GM21423 (cell line): ENCODE measurements at regions not wholly inside any gene's neighbourhood (a gene's known extent, or its start where the extent isn't known, plus 50 kb on each side); places are given as distances from the start of the nearest gene placed in this dataset.

ENCODE experiments used
- ATAC-seq: cut with Tn5 transposase; IDR thresholded peaks from one replicate; pipeline ENCODE4 v1.9.1; 2021; ENCODE audit warnings: mild to moderate bottlenecking, moderate library complexity; ENCODE audit not compliant: unreplicated experiment

DNA sequence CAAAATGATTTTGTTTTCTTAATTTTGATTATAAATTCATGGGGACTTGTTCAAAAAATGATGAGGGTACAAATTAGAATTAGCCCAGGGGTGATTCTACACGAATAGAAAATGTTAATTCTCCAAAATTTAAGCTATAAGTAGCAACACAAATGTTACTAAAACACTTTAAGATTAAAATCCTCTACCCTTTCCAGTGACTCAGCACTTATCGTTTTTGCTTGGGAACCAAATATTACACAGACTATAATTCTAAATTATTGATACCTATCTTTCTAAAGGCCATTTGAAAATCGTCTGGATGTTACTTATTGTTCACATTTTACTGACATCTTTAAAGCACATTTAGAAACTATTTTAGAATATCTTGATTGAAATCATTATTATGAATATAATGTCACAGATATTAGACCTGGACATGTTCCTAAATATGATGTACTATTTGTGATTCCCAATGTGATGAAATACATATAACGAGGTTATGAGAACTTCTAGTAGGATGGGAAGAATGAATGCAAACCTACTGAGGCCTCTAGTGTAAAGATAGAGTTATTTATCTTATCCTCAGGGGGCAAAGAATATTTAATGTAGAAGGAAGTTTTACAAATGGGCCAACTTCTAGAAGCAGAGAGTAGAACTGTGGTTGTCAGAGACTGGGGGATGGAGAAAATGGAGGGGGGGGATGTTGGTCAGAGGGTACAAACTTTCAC is 132.0 kb upstream of the TP63 start:
- no peak for ATAC-seq

DNA sequence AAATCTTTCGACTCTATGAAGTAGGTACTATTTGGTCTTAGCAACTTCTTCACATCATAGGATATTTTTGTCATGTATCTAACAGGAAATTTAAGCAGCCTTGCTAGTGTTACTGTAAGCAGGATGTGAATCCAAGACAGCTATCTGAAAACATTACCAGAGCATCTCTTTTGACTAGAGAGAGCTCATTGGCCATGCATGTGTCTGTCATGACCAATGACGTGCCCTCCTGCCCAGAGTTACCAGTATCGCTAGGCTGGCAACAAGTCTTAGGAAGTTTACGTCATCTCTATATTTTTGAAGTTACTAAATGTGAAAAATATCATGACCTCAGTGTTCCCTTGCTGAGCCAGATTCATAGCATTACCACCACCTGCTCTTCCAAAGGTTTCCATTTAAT is 130.9 kb upstream of the TP63 start:
- no peak for ATAC-seq

- no peak for ATAC-seq
Observed at GRCh38 chr3:189500798-189501495, 130.2 kb upstream of the TP63 start.

DNA sequence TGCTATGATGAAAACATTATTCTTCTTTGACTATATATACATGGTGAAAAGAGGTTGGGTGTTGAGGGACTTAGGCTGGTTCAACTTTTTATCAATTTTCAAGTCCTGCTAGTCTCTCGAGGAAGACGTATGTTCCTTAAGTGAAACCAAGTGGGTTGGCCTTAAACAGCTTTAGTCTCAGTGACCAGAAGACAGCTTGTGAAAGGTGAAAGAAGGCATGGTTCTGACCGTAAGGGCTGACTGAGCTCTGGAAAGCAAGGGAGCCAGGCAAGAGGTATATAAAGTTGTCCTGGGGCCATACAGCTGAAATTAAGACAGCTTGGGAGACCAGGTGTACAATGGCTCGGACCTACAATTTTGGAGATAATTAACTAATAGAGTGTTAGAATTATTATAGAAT is 128.9 kb upstream of the TP63 start:
- no peak for ATAC-seq

DNA sequence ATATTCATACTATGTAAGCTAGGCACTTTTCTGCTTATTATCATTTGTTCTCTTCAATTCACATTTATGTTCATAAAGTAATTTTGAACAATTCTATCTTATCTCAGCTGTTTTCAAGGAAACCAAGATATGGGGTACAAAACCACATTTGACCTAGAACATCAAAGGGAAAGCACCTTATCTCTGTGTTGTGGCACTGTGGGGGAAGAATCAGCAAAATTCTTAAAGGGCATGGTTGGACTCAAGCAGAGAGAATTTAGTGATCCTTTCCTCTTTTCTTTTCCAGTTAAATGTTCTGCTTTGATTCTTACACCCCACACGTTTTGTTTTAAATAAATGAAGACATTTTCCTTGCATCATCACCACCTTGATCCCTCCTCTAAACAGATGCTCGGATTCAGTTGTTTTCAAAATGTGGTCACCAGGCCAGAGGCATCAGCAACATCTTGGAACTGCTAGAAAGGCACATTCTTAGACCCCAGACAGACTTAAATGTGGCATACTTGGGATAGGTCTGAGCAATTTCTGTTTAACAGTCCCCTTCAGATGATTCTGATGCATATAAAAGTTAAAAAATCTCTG is 128.4 kb upstream of the TP63 start:
- ATAC-seq = no peak

- ATAC-seq = peak; percentile 76
Observed at GRCh38 chr3:189507856-189508255, 123.3 kb upstream of the TP63 start.

- no peak for ATAC-seq
Observed at GRCh38 chr3:189508784-189509501, 122.2 kb upstream of the TP63 start.

GRCh38 chr3:189512039-189512438 is 119.2 kb upstream of the TP63 start:
- ATAC-seq = peak; percentile 52

DNA sequence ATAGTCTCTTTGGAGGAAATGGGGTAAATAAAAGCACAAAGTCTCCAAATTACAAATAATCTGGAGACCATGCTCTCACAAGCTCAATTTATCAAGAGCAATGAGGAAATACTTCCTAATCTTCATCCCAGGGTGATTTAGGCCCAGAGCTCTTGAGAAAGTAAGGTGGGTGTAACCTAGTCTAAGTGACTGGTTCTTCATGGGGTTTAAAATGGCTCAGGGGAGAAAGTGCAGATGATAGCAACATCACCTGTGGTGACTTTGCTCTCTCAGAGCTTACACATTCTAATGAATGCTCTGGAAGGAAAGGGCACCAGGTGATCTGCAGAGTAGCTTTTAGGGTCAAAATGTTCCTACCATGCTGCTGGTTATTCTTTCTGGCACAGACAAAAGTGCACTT is 118.4 kb upstream of the TP63 start:
- no peak for ATAC-seq

DNA sequence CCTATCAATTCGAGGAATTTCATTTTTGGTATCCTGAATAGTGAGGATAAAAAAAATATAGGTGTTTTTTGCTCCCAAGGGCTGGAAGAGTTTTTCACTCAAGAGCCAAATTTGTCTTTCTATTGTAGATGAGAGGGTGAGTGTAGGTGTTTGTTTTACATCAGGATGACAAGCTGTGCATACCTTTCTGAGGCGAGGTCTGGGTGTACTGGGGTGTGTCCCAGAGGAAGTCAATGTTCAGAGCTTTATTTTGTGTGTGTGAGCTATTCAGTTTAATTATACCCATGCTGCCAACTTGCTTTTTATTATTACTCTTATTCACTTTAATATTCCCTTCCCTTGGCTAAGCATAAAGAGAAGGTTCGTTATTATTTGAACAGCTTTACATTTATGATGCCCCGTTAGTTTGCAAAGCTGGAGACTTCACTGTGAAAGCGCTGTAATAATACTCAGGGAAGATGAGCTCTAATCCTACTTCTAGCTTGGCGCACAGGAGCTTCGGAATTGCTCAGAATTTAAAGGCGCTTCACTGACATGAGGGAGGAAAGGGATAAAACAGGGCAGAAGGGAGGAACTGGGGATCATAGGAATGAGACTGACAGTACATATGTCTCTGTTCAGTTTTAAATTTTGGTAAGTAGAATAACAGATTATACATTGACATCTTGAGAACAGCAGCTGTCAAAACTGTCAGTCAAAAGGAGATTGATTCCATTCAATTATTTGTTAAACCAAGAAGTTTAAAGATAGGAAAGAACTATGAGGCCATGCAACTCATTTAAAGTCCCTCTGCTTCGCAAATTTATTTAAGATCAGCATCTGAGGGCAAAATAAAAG is 117.7 kb upstream of the TP63 start:
- no peak for ATAC-seq

DNA sequence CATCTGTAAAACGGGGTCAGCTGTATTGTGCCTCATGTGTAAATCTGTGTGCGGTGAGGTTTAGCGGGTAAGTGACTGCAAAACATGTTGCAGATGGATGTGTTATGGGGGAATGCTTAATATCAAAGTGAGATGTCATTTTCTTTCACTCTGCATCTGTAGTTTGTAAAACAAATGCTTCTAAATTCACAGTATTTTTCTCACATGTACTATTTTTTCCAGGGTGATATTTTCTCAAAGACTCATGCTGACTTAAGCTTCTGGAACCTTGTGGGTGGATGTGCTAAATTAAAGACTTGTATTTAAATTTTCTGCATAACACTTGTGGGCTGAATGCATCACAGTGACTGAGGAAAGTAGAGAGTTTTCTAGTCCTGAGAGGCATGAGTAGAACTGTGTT is 115.2 kb upstream of the TP63 start:
- no peak for ATAC-seq

DNA sequence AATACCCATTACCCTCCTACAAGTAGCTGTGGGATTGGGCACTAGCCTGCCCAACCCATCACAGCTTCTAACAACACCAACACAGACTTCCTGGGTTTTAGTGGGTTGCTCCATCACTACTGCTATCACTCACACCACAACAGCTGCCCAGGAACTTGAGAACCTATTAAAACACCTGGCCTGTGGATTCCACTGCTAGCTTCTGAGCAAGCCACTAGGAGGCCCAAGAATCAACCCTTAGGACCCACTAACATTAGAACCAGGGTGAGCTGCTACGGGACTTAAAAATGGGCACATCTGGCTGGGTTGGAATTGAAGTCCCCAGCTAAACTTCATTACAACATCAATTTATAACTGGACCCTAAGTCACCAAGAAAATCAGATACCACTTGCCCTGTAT is 113.2 kb upstream of the TP63 start:
- ATAC-seq = no peak

GRCh38 chr3:189519458-189519857 is 111.7 kb upstream of the TP63 start:
- ATAC-seq = no peak

GRCh38 chr3:189529468-189529867 is 101.7 kb upstream of the TP63 start:
- no peak for ATAC-seq

GRCh38 chr3:189529889-189530471 is 101.2 kb upstream of the TP63 start:
- ATAC-seq = no peak

GRCh38 chr3:189530822-189531221 is 100.4 kb upstream of the TP63 start:
- ATAC-seq = no peak

DNA sequence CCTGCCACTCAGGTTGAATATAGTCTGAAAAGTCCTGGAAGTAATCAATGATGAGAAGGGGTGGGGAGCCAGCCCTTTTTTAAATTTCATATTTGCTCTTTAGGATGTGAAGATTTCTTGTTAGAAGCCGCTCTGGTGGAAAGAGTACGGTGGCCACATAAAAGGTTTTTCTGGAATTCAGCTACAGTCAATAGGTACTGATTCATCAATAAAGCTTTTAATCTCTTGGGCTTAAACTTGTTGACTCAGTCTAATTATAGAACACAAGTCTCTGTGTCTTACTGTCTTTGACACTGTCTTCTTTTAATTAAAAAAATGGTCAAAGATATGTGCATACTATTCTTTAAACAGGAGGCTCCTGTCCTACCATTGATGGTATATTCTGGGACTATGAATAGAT is 99.9 kb upstream of the TP63 start:
- ATAC-seq = no peak

DNA sequence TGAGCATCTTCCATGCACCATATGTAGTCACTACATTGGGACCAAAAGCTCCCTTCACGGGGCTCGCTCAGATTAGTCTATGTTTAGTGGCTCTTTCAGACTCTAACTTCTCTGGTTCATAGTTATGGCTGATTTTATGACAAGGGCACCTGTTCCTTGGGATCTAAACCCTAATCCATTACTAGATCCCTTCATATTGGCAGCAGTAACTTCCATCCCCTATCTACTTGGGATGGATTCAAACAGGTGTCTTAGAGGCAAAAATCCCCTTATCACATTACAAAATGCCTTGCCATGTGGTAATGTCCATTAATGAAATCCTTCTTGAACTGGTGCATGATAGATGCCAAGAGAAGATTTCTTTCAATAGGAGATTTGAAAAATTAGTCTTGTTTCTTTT is 96.7 kb upstream of the TP63 start:
- no peak for ATAC-seq

GRCh38 chr3:189537135-189537534 is 94.1 kb upstream of the TP63 start:
- no peak for ATAC-seq

GRCh38 chr3:189547448-189547847 is 83.7 kb upstream of the TP63 start:
- ATAC-seq = no peak
